Naive B cell (primary cell): ENCODE measurements at regions not wholly inside any gene's neighbourhood (a gene's known extent, or its start where the extent isn't known, plus 50 kb on each side); places are given as distances from the start of the nearest gene placed in this dataset.

Experiments used
- ATAC-seq, 2 donors: fragments of 150-1000 bp; cut with Tn5 transposase; 2 replicates each; pipeline ENCODE4 v1.10.0; 2021; ENCODE audit warnings: low read depth in 2 of 2, mild to moderate bottlenecking in 2 of 2, moderate library complexity in 2 of 2
- DNase-seq: peaks from one replicate; pipeline ENCODE4 v3.0.0; 2022
- H3K27ac Mint-ChIP-seq, 6 donors: one replicate each; pipeline ENCODE4 v1.8.0; 2020 to 2022; ENCODE audit warnings: mild to moderate bottlenecking in 6 of 6, mixed read lengths in 6 of 6, moderate library complexity in 5 of 6, inconsistent platforms in 2 of 6
- H3K27me3 Mint-ChIP-seq, 3 donors: one replicate each; pipeline ENCODE4 v1.8.0; 2021 to 2022; ENCODE audit warnings: mixed read lengths in 3 of 3, mild to moderate bottlenecking in 1 of 3
- H3K36me3 Mint-ChIP-seq, 2 donors: one replicate each; pipeline ENCODE4 v1.8.0; 2020 to 2022; ENCODE audit warnings: mixed read lengths in 2 of 2, inconsistent platforms in 1 of 2, mild to moderate bottlenecking in 1 of 2
- H3K4me1 Mint-ChIP-seq, 3 donors: one replicate each; pipeline ENCODE4 v1.8.0; 2020 to 2022; ENCODE audit warnings: mixed read lengths in 3 of 3, inconsistent platforms in 1 of 3, mild to moderate bottlenecking in 1 of 3, moderate library complexity in 1 of 3
- H3K4me3 Mint-ChIP-seq, 8 donors: one replicate each; pipeline ENCODE4 v1.8.0; 2020 to 2022; ENCODE audit warnings: mild to moderate bottlenecking in 8 of 8, mixed read lengths in 8 of 8, moderate library complexity in 8 of 8, inconsistent platforms in 2 of 8
- H3K9me3 Mint-ChIP-seq, 7 donors: one replicate each; pipeline ENCODE4 v1.8.0; 2020 to 2022; ENCODE audit warnings: mixed read lengths in 7 of 7, mild to moderate bottlenecking in 5 of 7, inconsistent platforms in 2 of 7, moderate library complexity in 1 of 7

- no peaks in the 10 kb centered on the region for H3K36me3 Mint-ChIP-seq
- ATAC-seq (no peak), DNase-seq (no peak)
- no peak overlapping the region for H3K27ac Mint-ChIP-seq
- no peaks in the 10 kb centered on the region for H3K4me1 Mint-ChIP-seq
- no peak overlapping the region for H3K4me3 Mint-ChIP-seq
- H3K9me3 Mint-ChIP-seq: no peaks in the 10 kb centered on the region
- H3K27me3 Mint-ChIP-seq: peaks cover 0 to 18% (median 0%) of the 10 kb centered on the region in 3 donors
Measured at GRCh38 chr1:55695151-55695550, 480.0 kb upstream of the USP24 start.

GRCh38 chr1:55694310-55694801 is 479.2 kb upstream of the USP24 start:
- ATAC-seq: no peak
- H3K4me3 Mint-ChIP-seq: no peak overlapping the region

GRCh38 chr1:55692726-55693125 is 477.6 kb upstream of the USP24 start:
- no peak overlapping the region for H3K4me3 Mint-ChIP-seq
- H3K27me3 Mint-ChIP-seq: peaks cover 11 to 26% (median 19%) of the 10 kb centered on the region in 3 donors
- H3K36me3 Mint-ChIP-seq: no peaks in the 10 kb centered on the region
- H3K27ac Mint-ChIP-seq: no peak overlapping the region
- ATAC-seq: no peak
- no peaks in the 10 kb centered on the region for H3K4me1 Mint-ChIP-seq
- DNase-seq: no peak
- no peaks in the 10 kb centered on the region for H3K9me3 Mint-ChIP-seq

More at GRCh38 chr1:55694310-55694801, 479.2 kb upstream of the USP24 start:
- Mint-ChIP-seq H3K27me3 (peaks cover 7 to 18% (median 7%) of the 10 kb centered on the region in 3 donors), H3K27ac (no peak overlapping the region), H3K9me3 (no peaks in the 10 kb centered on the region), H3K36me3 (no peaks in the 10 kb centered on the region), H3K4me1 (no peaks in the 10 kb centered on the region)
- no peak for DNase-seq

GRCh38 chr1:55690366-55690765 is 475.2 kb upstream of the USP24 start:
- H3K4me1 Mint-ChIP-seq: no peaks in the 10 kb centered on the region
- peaks cover 18 to 32% (median 30%) of the 10 kb centered on the region in 3 donors for H3K27me3 Mint-ChIP-seq
- H3K36me3 Mint-ChIP-seq: no peaks in the 10 kb centered on the region
- no peak overlapping the region for H3K27ac Mint-ChIP-seq
- DNase-seq (no peak), ATAC-seq (no peak)
- H3K9me3 Mint-ChIP-seq: peaks cover 0 to 5% (median 0%) of the 10 kb centered on the region in 7 donors
- H3K4me3 Mint-ChIP-seq: no peak overlapping the region

GRCh38 chr1:55689800-55690199 is 474.6 kb upstream of the USP24 start:
- peaks cover 18 to 33% (median 30%) of the 10 kb centered on the region in 3 donors for H3K27me3 Mint-ChIP-seq
- no peaks in the 10 kb centered on the region for H3K36me3 Mint-ChIP-seq
- H3K4me3 Mint-ChIP-seq: no peak overlapping the region
- ATAC-seq (no peak), DNase-seq (no peak)
- H3K4me1 Mint-ChIP-seq: no peaks in the 10 kb centered on the region
- H3K27ac Mint-ChIP-seq: no peak overlapping the region
- H3K9me3 Mint-ChIP-seq: peaks cover 0 to 5% (median 0%) of the 10 kb centered on the region in 7 donors

- Mint-ChIP-seq H3K4me1 (no peaks in the 10 kb centered on the region), H3K9me3 (peaks cover 0 to 14% (median 7%) of the 10 kb centered on the region in 7 donors), H3K27me3 (peaks cover 18 to 50% (median 20%) of the 10 kb centered on the region in 3 donors), H3K4me3 (no peak overlapping the region), H3K27ac (no peak overlapping the region), H3K36me3 (no peaks in the 10 kb centered on the region)
- DNase-seq (no peak), ATAC-seq (no peak)
Measured at GRCh38 chr1:55685560-55685959, 470.4 kb upstream of the USP24 start.

GRCh38 chr1:55684131-55684650 is 469.0 kb upstream of the USP24 start:
- H3K4me1 Mint-ChIP-seq: no peaks in the 10 kb centered on the region
- H3K36me3 Mint-ChIP-seq: no peaks in the 10 kb centered on the region
- peaks cover 10 to 42% (median 18%) of the 10 kb centered on the region in 3 donors for H3K27me3 Mint-ChIP-seq
- H3K27ac Mint-ChIP-seq: no peak overlapping the region
- ATAC-seq: no peak
- no peak overlapping the region for H3K4me3 Mint-ChIP-seq
- DNase-seq: no peak
- peaks cover 0 to 14% (median 7%) of the 10 kb centered on the region in 7 donors for H3K9me3 Mint-ChIP-seq

GRCh38 chr1:55682198-55682597 is 467.0 kb upstream of the USP24 start:
- Mint-ChIP-seq H3K27ac (no peak overlapping the region), H3K4me1 (no peaks in the 10 kb centered on the region)

GRCh38 chr1:55679971-55680370 is 464.8 kb upstream of the USP24 start:
- no peak overlapping the region for H3K27ac Mint-ChIP-seq
- ATAC-seq: no peak
- peaks cover 0 to 25% (median 3%) of the 10 kb centered on the region in 7 donors for H3K9me3 Mint-ChIP-seq
- H3K4me1 Mint-ChIP-seq: no peaks in the 10 kb centered on the region
- no peak for DNase-seq
- peaks cover 0 to 25% (median 3%) of the 10 kb centered on the region in 3 donors for H3K27me3 Mint-ChIP-seq
- H3K4me3 Mint-ChIP-seq: no peak overlapping the region
- H3K36me3 Mint-ChIP-seq: no peaks in the 10 kb centered on the region

More at GRCh38 chr1:55682198-55682597, 467.0 kb upstream of the USP24 start:
- DNase-seq (no peak), ATAC-seq (no peak)
- no peaks in the 10 kb centered on the region for H3K36me3 Mint-ChIP-seq
- peaks cover 7 to 34% (median 8%) of the 10 kb centered on the region in 3 donors for H3K27me3 Mint-ChIP-seq
- H3K9me3 Mint-ChIP-seq: peaks cover 0 to 20% (median 7%) of the 10 kb centered on the region in 7 donors
- H3K4me3 Mint-ChIP-seq: no peak overlapping the region

- no peak for ATAC-seq
- no peak overlapping the region for H3K27ac Mint-ChIP-seq
- peaks cover 0 to 8% (median 0%) of the 10 kb centered on the region in 7 donors for H3K9me3 Mint-ChIP-seq
- DNase-seq: no peak
- H3K4me3 Mint-ChIP-seq: peak overlapping the region in 1 of 8 donors; percentile 1
- H3K27me3 Mint-ChIP-seq: peaks cover 0 to 13% (median 0%) of the 10 kb centered on the region in 3 donors
- no peaks in the 10 kb centered on the region for H3K4me1 Mint-ChIP-seq
- H3K36me3 Mint-ChIP-seq: no peaks in the 10 kb centered on the region
Measured at GRCh38 chr1:55673416-55673815, 458.3 kb upstream of the USP24 start.

- H3K4me1 Mint-ChIP-seq: no peaks in the 10 kb centered on the region
- ATAC-seq (no peak), DNase-seq (no peak)
- H3K4me3 Mint-ChIP-seq: no peak overlapping the region
- H3K27me3 Mint-ChIP-seq: peaks cover 0 to 6% (median 0%) of the 10 kb centered on the region in 3 donors
- peaks cover 0 to 4% (median 0%) of the 10 kb centered on the region in 7 donors for H3K9me3 Mint-ChIP-seq
- H3K27ac Mint-ChIP-seq: no peak overlapping the region
- no peaks in the 10 kb centered on the region for H3K36me3 Mint-ChIP-seq
Measured at GRCh38 chr1:55670331-55671082, 455.3 kb upstream of the USP24 start.

- no peak overlapping the region for H3K4me3 Mint-ChIP-seq
- H3K4me1 Mint-ChIP-seq: no peaks in the 10 kb centered on the region
- peaks cover 0 to 6% (median 0%) of the 10 kb centered on the region in 3 donors for H3K27me3 Mint-ChIP-seq
- H3K27ac Mint-ChIP-seq: no peak overlapping the region
- H3K36me3 Mint-ChIP-seq: no peaks in the 10 kb centered on the region
- no peak for DNase-seq
- peaks cover 0 to 3% (median 0%) of the 10 kb centered on the region in 7 donors for H3K9me3 Mint-ChIP-seq
- ATAC-seq: no peak
Measured at GRCh38 chr1:55669293-55669692, 454.1 kb upstream of the USP24 start.

- DNase-seq (no peak), ATAC-seq (no peak)
- H3K4me1 Mint-ChIP-seq: no peaks in the 10 kb centered on the region
- no peaks in the 10 kb centered on the region for H3K36me3 Mint-ChIP-seq
- no peak overlapping the region for H3K27ac Mint-ChIP-seq
- no peak overlapping the region for H3K4me3 Mint-ChIP-seq
- peaks cover 0 to 2% (median 0%) of the 10 kb centered on the region in 7 donors for H3K9me3 Mint-ChIP-seq
- no peaks in the 10 kb centered on the region for H3K27me3 Mint-ChIP-seq
Measured at GRCh38 chr1:55662875-55663274, 447.7 kb upstream of the USP24 start.

- no peak for DNase-seq
- H3K9me3 Mint-ChIP-seq: peaks cover 0 to 2% (median 0%) of the 10 kb centered on the region in 7 donors
- no peak for ATAC-seq
- no peaks in the 10 kb centered on the region for H3K36me3 Mint-ChIP-seq
- H3K27me3 Mint-ChIP-seq: peaks cover 0 to 11% (median 8%) of the 10 kb centered on the region in 3 donors
- H3K4me3 Mint-ChIP-seq: no peak overlapping the region
- no peaks in the 10 kb centered on the region for H3K4me1 Mint-ChIP-seq
- H3K27ac Mint-ChIP-seq: peak overlapping the region in 1 of 6 donors; percentile 47
Measured at GRCh38 chr1:55658917-55659316, 443.8 kb upstream of the USP24 start.
